Lower leg skin (tissue), 3 donors: ENCODE measurements at regions not wholly inside any gene's neighbourhood (a gene's known extent, or its start where the extent isn't known, plus 50 kb on each side); places are given as distances from the start of the nearest gene placed in this dataset.

ENCODE experiments used
- POLR2A ChIP-seq, 2 donors: fragments of 450-650 bp; IDR thresholded peaks; one replicate each; pipeline ENCODE4 v1.6.1; 2016 to 2017; ENCODE audit warnings: antibody characterized with exemption in 2 of 2, mild to moderate bottlenecking in 1 of 2, moderate library complexity in 1 of 2
- TF ChIP-seq, protein P1 (sequence below), 3 donors: fragments of 450-650 bp; IDR thresholded peaks; one replicate each; pipeline ENCODE4 v1.5.1; 2016; ENCODE audit warnings: antibody characterized with exemption in 3 of 3, mild to moderate bottlenecking in 3 of 3, moderate library complexity in 2 of 3

DNA sequence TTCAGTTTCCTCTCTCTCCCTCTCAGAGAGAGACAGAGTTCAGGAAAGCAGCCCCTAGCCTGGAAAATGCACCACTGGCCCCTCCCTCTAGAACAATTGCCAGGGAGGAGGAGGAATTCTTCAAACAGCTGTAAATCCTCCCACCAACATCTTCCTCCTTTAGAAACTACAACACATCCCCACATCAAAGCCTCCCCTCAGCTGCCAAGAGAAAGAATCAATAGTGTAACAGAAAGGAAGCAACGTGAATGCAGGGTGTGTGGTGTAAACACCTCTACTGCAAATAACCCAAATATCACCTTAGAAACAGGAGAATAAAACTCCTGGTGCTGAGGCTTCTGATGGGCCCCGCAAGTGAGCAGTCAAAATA is 249.9 kb upstream of the GATB start:
- TF ChIP-seq, protein P1, sequence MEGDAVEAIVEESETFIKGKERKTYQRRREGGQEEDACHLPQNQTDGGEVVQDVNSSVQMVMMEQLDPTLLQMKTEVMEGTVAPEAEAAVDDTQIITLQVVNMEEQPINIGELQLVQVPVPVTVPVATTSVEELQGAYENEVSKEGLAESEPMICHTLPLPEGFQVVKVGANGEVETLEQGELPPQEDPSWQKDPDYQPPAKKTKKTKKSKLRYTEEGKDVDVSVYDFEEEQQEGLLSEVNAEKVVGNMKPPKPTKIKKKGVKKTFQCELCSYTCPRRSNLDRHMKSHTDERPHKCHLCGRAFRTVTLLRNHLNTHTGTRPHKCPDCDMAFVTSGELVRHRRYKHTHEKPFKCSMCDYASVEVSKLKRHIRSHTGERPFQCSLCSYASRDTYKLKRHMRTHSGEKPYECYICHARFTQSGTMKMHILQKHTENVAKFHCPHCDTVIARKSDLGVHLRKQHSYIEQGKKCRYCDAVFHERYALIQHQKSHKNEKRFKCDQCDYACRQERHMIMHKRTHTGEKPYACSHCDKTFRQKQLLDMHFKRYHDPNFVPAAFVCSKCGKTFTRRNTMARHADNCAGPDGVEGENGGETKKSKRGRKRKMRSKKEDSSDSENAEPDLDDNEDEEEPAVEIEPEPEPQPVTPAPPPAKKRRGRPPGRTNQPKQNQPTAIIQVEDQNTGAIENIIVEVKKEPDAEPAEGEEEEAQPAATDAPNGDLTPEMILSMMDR (IDR thresholded peaks at IDR 0.05), result no peak
- TF ChIP-seq POLR2A (IDR thresholded peaks at IDR 0.05), result no peak
